DND-41 (cell line): ENCODE measurements at regions not wholly inside any gene's neighbourhood (a gene's known extent, or its start where the extent isn't known, plus 50 kb on each side); places are given as distances from the start of the nearest gene placed in this dataset.

Experiments
- EZH2 ChIP-seq: IDR thresholded peaks from 3 replicates; pipeline ENCODE4 v1.6.1; 2012; ENCODE audit warnings: borderline replicate concordance, low read depth, mild to moderate bottlenecking, moderate library complexity, low read length, inconsistent platforms; ENCODE audit not compliant: severe bottlenecking
- TF ChIP-seq, protein P1 (sequence below): IDR thresholded peaks from 2 replicates; pipeline ENCODE4 v1.5.1; 2012; ENCODE audit warnings: borderline replicate concordance, low read length, moderate library complexity, mild to moderate bottlenecking; ENCODE audit not compliant: poor library complexity, severe bottlenecking; ENCODE audit errors: extremely low read depth

DNA sequence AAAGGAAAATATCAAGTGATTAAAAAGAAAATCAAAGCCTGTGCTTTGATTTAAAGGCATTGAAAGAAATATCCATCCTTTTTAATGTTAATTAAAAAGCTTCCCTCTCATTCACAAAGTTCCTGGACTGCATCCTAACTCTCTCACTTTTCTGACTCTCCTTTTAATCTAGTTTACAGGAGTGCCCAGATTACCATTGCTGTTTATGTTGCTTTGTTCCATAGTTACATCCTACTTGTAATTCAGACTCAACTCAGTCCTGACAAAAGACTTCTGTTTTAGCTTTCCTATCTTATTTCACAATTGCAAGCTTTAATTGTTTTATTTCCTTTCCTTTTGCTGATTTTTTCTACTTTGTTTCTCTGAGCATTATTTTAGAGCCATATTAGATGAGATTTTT is 160.7 kb upstream of the DTNA start:
- TF ChIP-seq, protein P1, sequence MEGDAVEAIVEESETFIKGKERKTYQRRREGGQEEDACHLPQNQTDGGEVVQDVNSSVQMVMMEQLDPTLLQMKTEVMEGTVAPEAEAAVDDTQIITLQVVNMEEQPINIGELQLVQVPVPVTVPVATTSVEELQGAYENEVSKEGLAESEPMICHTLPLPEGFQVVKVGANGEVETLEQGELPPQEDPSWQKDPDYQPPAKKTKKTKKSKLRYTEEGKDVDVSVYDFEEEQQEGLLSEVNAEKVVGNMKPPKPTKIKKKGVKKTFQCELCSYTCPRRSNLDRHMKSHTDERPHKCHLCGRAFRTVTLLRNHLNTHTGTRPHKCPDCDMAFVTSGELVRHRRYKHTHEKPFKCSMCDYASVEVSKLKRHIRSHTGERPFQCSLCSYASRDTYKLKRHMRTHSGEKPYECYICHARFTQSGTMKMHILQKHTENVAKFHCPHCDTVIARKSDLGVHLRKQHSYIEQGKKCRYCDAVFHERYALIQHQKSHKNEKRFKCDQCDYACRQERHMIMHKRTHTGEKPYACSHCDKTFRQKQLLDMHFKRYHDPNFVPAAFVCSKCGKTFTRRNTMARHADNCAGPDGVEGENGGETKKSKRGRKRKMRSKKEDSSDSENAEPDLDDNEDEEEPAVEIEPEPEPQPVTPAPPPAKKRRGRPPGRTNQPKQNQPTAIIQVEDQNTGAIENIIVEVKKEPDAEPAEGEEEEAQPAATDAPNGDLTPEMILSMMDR: no peak
- TF ChIP-seq EZH2: no peak
